GM19025 (cell line): ENCODE measurements at regions not wholly inside any gene's neighbourhood (a gene's known extent, or its start where the extent isn't known, plus 50 kb on each side); places are given as distances from the start of the nearest gene placed in this dataset.

Experiments
- ATAC-seq: cut with Tn5 transposase; IDR thresholded peaks from one replicate; pipeline ENCODE4 v1.9.1; 2021; ENCODE audit warnings: mild to moderate bottlenecking, low read depth, moderate library complexity; ENCODE audit not compliant: unreplicated experiment

DNA sequence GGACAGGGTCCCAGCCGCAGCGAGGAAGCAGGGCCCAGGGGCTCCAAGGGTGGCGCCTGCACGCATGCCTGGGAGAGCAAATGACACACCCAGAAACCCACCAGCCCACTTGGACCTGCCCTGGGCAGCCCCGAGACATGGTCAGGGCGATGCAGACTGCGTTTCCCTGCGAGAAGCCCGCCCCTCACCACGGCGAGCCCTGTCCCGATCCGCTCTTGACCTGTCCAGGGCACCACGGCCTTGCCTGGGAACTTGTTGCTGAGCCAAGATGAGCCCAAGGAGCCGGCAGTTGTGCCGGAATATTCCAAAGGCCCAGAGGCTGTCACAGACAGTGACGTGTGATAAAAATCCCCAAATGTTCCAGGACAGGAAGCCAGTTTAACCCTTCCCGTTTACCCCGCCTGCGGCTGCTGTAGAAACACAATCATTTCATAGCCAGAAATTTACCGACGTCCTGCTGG lies 78.1 kb downstream of the SIK1 start:
- ATAC-seq, result no peak

DNA sequence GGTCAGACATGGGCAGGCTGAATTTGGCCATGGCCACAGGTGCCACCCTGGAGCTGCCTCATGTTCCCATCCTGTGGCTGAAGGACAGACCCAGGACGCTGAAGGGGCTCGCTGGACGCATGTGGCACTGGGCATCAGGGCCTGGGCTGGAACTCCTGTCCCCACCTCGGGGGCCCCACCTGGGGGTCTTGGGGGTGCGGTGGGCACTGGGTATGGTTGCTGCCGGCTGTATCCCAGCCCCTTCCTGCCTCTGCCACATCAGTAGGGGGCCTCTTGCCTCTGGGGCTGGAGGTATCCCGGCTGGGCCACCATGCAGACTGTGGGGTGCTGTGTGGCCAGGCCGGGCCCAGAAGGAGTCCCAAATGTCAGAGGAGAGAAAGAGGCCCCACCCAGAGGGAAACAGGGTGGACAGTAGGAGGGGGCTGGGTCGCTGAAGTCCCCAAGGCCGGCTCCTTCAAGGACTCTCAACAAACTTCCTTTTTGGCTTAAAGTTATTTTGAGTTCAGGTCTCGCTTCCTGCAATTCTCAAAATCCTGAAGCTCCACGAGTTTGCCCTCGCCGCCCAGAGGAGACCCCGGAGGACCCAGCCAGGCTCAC lies 78.7 kb downstream of the SIK1 start:
- no peak for ATAC-seq

DNA sequence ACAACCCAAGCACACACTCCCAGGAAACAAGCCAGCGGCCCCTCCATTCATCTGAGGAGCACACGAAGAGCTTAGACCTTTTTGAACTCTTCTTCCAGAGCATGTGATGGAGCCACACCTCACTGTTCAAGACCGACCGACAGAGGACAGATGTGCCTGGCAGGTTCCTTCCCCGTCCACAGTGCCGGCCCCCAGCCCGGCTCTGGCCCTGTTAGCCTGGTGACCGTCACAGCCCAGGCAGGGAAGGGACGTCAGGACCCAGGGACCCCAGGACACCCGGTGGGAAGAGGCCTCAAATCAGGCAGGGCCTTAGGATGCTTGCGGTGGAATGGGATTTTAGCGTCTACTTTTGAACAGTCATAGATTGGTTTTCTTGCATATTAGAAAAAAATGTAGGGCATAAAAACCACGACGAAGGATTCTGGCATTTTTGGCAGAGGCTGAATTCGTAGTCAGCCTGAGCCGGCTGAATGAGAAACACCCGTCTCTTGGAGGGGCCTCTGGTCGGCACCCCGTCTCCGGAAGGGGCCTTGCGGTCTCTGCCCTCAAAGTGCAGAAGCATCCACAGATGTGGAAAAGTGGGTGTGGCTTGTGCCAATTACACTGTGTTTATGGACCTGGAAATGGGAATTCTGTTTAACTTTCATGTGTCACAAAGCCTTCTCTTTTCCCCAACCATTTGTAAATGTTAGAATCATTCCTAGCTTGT lies 79.3 kb downstream of the SIK1 start:
- ATAC-seq, result no peak

DNA sequence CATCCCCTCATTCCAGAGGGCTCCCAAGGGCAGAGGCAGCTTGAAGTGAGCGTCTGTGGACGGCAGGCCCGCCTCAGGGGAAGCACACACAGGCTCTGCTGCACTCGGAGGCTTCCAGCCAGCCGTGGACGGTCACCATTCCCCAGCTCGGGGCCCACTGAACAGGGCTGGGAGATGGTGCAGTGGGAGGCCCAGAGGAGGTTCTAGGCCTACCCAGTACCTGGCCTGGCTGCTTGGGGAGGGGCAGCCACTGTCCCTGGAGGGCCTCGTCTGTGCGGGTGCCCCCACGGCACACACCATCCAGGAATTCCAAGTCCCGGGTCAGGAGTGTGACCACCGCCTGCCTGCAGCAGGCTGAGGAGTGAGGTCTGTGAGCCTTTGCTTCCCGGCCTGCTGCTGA lies 80.4 kb downstream of the SIK1 start:
- no peak for ATAC-seq

DNA sequence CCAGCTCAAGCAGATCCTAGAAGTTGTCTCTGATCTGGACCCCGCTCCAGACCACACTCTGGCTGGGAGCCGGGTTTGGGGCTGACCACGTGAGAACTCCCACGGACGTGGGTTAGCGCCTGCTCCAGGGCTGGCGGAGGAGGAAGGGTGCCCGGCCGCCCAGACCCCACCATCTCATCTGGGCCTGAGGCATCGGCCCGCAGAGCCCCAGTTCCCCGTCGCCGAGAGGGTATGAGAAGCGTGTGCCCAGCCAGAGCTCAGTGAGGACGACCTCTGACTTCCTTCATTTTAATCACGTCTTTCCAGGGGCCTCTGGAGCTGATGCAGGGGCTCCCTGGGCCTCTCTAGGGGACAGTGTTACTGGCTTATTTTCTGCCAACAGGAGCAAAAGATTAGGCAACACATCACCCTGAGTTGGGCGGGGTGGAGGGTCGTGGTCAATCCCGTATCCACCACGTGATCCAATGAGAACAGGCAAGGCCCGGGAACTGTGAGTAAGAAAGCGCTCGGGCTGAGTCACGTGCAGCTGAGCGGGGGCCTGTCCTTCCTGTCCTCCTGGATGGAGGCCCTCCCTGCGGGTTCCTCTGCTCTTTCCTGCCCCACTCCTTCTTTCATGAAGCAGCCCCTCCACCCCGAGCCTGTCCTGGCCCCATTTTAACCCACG lies 81.1 kb downstream of the SIK1 start:
- ATAC-seq, result no peak

DNA sequence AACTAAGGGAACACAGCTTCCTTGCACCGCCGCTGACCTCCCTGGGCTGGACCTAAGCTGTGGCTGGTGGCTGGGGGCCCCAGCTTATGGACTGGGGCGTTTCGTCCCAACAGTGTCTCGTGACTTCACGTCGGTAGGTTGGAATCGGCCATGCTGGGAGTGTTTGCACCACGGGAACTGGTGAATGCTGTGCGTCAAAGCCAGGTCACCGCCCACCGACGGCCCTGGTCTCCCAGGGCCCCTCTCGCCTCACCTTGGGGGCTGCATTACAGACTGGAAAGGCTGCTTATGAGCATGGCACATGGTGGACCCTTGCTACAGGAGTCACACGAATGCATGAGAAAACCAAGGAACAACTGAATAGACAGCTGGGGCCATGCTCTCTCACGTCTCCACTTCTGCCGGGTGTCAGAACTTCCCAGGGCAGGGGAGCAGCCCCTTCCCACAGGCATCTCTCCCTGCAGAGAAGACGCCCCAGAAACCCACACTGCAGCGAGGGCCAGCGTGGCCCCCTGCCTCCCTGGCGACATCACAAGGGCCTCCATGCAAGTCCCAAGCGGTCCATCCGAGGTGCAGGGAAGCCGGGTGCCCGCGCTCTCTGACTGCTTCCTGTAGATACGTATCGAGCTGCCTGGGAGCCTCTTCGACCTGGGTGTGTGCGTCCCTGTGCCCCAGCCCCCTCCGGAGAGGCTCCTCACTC lies 81.7 kb downstream of the SIK1 start:
- ATAC-seq, result no peak

DNA sequence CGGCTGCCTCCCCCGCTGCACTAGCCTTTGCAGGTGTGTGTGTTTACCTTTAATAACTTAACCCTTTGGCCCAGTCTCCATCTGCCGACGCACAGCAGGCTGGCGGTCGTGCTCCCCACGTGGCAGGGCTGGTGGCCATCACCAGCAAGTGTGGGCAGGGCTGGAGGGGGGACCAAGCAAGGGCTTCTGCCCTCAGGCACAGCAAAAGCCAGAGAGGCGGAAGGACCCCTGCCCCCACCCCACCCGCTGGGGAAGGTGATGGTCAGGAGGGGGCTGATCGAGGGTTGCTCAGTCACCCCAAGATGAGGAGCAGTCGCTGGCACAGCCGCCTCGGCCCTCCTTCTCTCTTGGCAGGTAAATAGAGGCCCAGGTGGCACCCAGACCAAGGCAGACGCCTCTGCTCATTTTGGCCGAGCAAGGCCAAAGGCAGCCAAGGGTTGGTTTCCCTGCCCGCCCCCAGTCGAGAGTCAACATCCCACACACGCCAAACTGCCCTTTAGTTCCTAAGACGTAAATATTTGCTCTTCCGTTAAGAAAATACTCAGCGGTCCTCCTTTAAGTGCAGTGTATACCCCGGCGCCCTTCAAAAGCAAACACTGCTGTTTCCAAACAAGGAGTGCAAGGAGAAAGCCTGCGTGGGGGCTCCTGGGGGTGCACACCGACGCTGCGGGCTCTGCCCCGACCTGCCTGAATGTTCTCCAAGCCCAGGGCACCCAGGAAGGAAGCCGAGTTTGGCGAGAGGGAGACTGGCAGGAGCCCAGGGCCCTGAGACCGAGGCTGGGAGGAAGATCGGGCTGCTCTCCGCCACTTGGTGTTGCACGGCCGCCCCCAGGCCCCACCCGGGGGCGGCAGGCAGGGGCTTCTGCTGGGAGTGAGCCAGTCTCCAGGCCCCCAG lies 82.7 kb downstream of the SIK1 start:
- ATAC-seq, result no peak

DNA sequence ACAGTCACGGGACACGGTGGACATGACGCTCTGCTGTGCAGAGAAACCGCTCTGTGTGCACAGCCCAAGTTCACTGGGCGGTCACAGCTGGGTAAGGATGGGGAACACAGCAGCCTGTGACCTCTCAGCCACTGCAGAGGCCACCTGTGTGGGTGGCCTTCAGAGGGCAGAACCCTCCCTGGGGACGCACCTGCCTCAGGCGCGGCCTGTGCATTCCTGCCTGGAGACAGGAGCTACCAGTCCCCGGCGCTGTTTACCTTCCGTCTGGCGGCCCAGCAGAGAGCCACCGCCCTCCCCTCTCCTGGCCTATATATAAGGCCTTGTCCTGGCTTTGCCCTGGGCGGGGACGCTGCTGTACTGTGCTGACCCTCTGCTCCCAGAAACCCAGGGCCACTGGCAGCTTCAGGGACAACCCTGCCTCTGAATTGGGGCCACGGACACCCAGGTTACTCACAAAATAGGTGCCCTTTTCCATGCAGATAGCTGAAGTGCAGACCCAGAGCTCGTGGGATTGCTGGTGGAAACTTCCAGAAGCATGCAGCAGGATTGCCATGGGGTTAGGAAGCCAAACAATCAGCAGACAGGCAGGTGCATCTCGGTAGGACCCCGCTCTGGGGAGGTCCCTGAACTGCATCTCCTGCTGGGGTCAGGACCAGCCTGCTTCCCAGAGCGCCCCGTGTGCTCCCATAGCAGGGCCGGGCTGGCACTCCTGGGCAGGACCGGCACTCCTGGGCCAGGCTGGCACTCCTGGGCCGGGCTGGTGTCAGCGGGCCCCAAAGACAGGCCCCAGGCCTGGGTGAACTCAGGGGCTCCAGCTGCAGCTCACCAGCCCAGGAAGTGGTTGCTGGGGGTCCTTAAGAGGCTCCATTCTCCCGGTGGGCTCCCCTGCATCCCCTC lies 83.6 kb downstream of the SIK1 start:
- no peak for ATAC-seq

DNA sequence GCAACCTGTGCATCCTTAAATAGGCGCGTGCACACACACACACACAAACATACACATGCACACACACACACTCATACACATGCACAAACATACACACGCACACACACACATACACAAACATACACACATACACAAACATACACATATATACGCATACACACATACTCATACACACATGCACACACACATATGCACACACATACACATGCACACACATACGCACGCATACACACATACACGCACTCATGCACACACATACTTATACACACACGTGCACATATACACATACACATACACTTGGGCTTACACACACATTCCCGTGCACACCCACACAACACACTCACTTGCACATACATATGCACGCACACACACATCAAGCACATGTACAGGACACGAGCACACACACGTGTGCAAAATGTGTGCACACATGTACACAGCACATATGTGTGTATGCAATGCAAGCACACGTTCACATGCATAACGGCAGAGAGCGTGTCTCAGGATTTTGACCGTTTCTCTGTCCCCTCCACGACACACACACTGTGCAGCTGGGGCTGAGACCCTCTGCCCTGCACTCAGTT lies 84.5 kb downstream of the SIK1 start:
- ATAC-seq, result no peak

DNA sequence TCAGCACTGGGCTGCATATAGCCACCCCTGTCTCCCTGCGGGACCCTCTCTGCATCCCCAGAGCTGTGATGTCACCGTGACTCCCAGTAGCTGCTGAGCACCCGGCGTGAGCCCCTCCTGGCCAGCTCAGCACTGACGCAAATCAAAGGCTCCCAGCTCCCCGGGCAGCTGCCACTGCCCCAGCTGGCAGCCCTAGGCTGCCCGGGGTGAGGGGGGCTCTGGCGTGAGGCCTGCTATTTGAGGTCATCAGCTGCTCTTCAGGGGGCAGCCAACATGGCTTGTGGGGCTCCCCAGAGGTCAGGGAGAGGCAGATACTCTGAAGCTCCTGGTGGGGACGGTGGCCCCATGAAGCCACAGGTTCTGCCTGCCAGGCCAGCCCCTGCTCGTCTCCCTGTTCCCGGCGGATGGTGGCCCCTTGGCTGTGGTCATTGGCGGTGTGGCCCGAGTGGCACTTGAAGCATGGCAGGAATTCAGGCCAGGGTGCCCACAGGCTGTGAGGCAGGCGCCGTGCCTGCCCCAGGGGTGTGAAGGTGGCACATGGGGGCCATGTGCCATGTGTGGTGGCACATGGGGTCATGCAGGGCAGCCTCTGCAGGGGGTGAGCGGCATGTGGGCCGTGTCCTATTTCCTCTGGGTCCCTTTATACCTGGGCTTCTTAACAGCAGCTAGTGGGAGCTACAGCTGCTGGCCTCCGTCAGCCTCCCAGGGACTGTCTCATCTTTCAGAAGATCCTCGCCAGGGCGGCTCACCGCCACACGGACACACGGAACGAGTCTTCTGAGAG lies 85.4 kb downstream of the SIK1 start:
- ATAC-seq, result no peak

DNA sequence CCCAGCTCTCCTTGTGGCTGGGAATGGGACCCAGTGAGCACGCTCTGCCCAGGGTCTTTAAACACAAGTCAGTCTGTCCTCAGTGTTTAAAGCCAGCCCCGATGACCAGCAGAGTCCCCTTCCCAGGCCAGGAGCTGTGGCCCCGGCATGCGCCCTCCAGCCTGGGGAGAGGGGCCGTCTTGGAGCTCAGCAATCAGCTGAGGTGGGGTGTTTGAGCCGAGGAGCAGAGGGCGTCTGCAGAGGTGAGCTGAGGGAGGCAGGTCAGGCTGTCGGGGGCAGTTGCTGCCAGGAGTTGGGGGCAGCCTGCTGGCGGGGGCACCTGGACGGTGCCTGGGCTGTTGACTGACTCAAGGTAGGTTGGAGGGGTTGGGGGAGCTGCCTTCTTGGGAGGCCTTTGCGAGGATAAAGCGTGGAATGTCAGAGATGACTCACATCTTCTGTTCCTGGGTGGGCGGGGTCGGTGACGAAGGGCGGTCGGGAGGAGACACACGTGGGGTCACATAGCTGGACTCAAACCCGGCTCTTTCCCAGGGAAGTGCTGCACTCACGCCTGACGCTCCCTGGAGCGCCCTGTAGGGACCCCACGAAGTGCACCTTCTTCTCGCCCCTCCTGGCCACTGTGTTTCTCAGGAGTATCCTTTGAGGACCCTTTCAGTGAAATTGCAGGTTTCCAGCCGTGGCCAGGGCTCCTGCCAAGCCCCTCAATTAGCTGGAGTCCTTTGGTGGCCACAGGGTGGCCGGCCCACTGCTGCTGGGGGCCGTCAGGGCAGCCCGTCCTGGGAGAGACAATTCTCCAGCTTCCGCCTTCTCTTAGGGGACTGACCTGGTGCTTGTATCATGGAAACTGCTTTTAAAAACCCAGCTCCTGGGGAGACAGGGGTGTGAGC lies 86.2 kb downstream of the SIK1 start:
- no peak for ATAC-seq

DNA sequence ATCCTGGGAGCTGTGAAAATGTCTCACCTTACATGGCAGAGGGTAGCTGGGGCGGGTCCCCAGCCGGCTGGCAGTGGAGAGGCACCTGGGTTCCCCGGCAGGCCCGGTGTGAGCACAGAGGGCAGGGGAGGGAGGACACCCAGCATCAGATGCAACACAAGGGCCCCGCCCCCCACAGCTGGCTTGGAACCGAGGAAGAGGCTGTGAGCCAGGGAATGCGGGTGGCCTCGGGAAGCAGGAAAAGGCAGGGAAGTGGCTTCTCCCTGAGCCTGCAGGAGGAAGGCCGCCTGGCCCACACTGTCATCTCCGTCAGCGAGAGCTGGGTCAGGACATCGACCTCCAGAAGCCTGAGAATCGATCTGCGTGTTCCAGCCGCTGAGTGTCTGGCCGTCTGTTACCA lies 87.3 kb downstream of the SIK1 start:
- no peak for ATAC-seq

DNA sequence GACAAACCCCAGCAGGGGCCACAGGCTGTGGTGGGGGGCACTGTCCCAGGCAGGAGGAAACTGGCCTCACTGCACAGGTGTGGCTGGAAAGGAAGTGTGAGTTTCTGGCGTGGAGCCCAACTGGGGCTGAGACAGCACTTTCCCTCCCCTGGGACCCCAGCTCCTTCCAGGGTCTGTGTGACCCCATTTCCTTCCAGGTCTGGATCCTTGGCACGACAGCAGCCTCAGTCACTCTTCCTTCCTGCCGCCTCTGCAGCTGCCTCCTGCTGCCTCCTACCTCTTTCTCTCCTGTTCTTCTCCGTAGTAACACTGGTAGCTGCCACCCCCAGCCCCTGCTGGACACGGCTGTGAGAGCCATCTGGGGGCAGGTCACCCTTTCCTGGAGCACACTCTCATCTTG lies 88.0 kb downstream of the SIK1 start:
- no peak for ATAC-seq

DNA sequence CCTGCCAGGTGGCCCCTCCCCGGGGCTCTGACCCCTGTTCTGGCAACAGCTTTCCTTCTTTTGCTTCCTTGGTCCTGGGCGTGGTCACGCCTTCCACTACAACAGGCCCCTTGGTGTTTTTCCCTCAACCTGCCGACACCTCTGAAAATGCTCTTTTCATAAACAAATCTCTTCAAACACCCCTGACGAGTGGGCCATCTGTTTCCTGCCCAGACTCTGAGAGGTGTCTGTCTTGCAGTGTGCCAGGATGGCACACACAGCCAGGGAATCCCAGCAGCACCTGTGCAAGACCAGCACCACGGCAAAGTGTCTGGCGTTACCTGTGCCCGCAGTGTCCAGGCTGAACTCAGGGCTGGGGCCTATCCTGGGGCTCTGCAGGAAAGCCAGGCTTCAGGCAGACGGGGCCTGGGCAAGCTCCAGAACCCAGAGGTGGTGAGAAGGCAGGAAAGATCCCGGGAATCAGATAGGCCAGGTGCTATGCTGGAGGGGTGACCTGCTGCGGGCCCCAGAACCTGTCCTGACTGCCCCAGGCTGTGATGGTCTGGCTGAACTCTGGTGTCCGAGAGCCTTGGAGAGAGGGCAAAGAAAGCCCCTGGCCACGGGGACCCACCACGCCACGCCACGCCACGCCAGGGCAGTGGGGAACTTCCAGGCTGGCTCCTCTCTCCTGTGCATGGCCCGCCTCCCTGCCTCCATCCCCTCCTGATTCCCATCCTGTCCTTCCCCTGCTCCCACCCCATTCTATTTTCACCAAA lies 88.9 kb downstream of the SIK1 start:
- no peak for ATAC-seq

DNA sequence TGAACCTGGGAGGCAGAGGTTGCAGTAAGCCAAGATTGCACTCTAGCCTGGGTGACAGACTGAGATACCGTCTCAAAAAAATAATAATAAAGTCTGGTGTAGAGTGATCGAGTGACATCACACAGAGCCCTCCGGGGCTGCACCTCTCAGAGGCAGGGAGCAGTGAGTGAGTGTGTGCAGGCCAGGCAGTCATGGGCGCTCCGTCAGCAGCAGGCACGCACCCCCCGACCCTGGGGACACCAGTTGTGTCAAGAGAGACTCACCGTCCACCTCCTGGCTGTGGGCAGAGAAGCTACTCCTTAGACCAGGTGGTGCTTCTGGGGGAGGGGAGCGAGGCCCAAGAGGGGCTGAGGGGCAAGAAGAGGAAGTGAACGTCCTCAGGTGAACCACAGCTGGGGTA lies 91.8 kb downstream of the SIK1 start:
- ATAC-seq, result no peak

DNA sequence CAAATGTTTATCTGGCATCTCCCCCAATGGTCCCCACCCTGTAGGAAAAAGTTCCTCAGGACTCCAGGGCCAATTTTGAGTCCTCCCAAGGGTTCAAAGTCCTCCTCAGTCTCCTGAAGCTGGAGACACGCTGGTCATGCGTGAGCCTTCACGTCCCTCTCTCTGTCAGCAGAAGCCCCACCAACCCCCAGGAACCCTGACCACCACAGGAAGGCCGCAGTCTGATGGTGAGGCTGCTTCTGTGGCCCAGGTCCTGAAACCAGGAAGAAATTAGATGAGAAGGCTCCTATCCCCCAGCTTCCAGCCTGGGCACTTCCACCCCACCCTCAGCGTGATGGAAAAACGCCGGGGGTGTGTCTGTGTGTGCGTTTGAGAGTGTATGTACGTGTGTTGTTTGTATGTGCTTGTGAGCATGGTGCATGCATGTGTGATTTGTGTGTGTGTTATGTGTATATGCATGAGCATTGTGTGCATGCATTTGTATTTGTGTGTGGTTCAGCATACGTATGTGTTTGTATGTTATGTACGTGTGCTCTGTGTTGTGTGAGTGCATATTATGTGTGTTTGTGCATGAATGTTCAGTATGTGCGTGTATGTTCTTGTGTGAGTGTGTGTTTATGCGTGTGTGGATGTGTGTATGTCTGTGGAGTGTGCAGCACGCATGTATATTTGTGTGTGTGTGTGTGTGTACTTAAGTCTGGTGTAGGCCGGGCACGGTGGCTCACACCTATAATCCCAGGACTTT lies 92.5 kb downstream of the SIK1 start:
- no peak for ATAC-seq
